GM18511 (cell line): ENCODE measurements at regions not wholly inside any gene's neighbourhood (a gene's known extent, or its start where the extent isn't known, plus 50 kb on each side); places are given as distances from the start of the nearest gene placed in this dataset.
"Not testable (repeated sequence)": the region's sequence is repeated elsewhere in the genome, so short reads cannot be mapped to it uniquely, and the experiment has no call there.

ENCODE experiments used
- ATAC-seq: cut with Tn5 transposase; IDR thresholded peaks from one replicate; pipeline ENCODE4 v1.9.1; 2021; ENCODE audit warnings: mild to moderate bottlenecking, moderate library complexity; ENCODE audit not compliant: unreplicated experiment

GRCh38 chr13:42474954-42475353 is 99.0 kb upstream of the TNFSF11 start:
- no peak for ATAC-seq

GRCh38 chr13:42477596-42478190 is 96.3 kb upstream of the TNFSF11 start:
- no peak for ATAC-seq

GRCh38 chr13:42478531-42479156 is 95.3 kb upstream of the TNFSF11 start:
- ATAC-seq = no peak

GRCh38 chr13:42484386-42484785 is 89.6 kb upstream of the TNFSF11 start:
- no peak for ATAC-seq

- no peak for ATAC-seq
These were observed 88.7 kb upstream of the TNFSF11 start for GRCh38 chr13:42485272-42485671.

GRCh38 chr13:42486711-42487198 is 87.2 kb upstream of the TNFSF11 start:
- ATAC-seq = no peak

GRCh38 chr13:42487221-42487620 is 86.7 kb upstream of the TNFSF11 start:
- no peak for ATAC-seq

GRCh38 chr13:42490676-42491075 is 83.3 kb upstream of the TNFSF11 start:
- no peak for ATAC-seq

GRCh38 chr13:42492372-42492920 is 81.5 kb upstream of the TNFSF11 start:
- no peak for ATAC-seq

- ATAC-seq = no peak
These were observed 79.8 kb upstream of the TNFSF11 start for GRCh38 chr13:42494157-42494556.

- ATAC-seq = no peak
These were observed 78.7 kb upstream of the TNFSF11 start for GRCh38 chr13:42495255-42495654.

GRCh38 chr13:42495751-42496150 is 78.2 kb upstream of the TNFSF11 start:
- ATAC-seq = no peak

- ATAC-seq = not testable (repeated sequence)
These were observed 76.9 kb upstream of the TNFSF11 start for GRCh38 chr13:42496926-42497554.

GRCh38 chr13:42497798-42498197 is 76.2 kb upstream of the TNFSF11 start:
- peak; percentile 92 for ATAC-seq

- ATAC-seq = no peak
These were observed 75.4 kb upstream of the TNFSF11 start for GRCh38 chr13:42498521-42498920.
